GM21381 (cell line): ENCODE measurements at regions not wholly inside any gene's neighbourhood (a gene's known extent, or its start where the extent isn't known, plus 50 kb on each side); places are given as distances from the start of the nearest gene placed in this dataset.

Experiments
- ATAC-seq: cut with Tn5 transposase; IDR thresholded peaks from one replicate; pipeline ENCODE4 v1.9.1; 2021; ENCODE audit warnings: mild to moderate bottlenecking, moderate library complexity; ENCODE audit not compliant: unreplicated experiment

DNA sequence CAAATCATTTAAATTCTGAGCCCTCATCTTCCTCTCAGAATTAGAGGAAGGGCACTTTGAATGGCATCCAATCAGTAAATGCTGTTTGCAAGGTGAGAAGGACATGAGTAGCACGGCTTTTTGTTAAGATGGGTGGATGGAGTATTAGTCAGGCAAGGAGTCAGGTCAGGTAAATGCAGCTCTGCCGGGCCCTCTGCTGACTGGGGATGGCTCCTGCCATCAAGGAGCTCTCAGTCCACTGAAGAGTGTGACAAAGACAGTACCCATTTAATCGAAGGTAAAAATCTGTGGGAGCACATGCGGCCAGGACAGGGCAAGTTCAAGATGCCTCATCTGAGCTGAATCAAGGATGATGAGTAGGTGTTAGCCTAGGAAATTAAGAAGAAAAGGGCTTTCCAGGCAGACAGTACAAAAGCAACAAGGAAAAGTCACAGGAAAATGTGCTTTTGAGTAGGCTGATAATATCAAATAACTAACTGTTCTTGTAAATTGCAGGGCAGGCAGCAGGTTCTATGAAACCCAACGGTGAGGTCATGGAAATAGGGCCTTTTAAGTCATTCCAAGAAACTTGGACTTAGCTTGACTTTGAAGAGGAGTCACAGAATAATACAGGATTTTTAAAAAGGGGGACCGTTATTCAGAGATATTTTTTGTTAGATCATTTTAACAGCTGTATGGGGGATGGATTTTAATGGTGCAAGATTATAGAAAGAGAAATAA lies 670.5 kb upstream of the ARGLU1 start:
- ATAC-seq, result no peak

DNA sequence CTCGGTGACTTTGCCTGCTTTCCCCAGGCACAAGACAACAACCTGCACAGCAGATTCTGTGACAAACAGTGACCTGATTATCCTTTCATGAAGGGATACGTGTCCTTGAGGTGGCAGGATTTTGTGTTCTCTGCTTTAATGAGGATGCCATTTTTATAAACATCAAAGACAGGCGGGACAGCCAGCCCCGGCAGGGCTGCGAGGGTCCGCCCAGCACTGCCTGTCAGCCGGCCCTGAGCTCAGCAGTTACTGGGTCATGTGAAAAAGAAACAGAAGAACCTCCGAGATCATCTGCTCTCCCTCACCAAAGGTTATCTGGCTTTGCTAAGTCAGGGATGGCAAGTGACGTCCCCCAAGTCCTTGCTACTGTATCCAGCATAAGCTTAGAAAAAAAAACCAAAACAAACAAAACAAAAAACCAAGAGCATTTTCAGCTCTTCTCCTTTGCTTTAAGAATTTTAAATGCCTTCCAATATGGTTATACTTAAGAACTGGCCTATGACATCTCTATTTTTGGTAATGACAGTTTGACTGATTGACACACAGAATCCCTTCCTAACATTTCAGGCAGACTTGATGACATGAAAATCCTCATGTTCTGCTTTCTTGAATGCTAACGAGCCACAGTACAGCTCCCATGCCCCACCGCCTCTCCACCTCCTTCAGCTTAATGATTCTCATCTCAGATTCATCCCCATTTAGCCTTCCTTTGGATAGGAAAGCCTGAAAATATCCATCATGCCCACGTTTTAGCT lies 666.6 kb upstream of the ARGLU1 start:
- ATAC-seq, result no peak

DNA sequence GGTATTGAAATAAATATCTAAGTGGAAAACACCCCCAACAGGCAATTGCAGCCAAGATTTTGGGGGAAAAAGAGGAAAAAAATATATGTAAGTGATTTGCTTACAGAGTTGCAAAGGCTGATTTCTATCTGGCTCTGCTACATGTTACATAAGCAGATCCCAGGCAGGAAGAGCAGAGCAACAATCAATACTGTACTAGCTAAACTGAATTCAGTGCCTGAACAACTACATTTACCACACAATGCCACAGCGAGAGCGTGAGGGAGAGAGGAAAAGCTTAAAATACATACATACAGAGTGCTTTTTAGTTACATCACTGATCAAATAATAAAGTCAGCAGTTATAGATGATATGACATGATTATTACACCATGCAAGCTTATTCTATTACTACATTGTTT lies 665.6 kb upstream of the ARGLU1 start:
- ATAC-seq, result no peak

DNA sequence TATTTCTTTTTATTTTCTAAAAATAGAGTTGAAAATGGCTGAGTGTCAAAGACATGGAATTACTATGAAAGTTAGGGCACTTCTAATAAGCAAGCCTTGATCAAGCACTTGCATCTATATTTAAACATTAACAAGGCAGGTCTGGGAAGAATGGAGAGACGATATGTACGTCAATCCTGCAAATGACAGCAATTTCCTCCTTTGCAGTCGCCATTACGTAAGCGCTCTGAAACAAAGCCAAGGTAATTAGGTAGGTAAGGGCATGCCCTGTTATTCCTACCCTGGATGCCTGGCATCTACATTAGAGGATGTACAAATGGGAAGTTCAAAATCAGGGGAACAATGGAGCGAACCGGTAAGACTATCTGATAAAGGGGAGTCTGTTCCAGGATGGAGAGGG lies 664.0 kb upstream of the ARGLU1 start:
- ATAC-seq, result no peak

DNA sequence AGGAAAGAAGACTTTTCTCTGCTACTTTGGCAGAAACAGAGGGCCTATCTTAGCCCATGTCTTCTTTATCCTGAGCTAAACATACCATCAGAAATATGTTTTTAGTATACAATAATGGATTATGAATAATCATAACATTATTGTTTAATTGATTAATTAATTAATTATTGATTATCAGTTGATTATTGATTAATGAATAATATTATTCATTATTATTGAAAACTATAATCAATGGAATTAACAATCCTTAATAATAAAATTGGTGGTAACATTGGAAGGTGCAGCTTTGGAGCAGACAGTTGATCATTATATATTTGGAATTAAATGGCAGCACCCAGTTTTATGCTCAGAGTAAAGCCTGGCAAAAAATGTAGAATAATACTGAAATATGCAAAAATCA lies 655.9 kb upstream of the ARGLU1 start:
- ATAC-seq, result no peak

DNA sequence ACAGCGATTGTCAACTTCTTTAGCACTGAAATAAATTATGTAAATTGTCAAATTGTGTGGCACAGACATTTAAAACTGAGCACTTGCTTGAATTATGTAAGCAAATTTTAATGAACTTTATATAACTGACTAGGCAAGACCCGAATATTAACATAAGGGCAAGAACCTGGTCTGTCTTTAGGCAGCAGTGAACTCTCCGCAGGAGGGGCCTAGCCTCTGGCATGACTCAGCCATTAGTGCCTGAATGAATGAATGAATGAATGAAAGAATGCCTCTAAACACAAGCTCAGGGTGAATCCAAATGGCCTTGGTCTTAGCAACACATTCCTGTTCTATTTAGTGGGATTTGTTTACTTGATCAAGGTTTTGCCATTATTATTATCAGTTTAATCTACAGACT lies 654.7 kb upstream of the ARGLU1 start:
- ATAC-seq, result no peak

DNA sequence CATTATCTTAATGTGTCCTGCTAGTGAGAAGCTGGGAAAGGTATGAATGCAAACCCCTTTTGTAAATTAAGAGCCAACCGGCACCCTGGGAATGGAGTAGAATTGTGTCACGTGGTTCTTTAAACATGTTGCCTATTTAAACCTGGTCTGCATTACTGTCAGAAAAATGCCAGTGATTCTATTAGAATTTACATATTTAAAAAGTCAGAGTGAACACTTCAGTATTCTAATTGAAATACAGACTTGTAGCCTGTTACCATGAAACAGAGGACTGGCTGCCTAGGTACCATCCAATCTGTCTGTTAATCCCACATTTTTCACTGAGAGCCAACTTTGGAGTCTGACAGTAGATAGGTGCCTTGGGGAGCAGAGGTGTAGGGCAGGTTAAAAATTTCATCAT lies 652.3 kb upstream of the ARGLU1 start:
- no peak for ATAC-seq

DNA sequence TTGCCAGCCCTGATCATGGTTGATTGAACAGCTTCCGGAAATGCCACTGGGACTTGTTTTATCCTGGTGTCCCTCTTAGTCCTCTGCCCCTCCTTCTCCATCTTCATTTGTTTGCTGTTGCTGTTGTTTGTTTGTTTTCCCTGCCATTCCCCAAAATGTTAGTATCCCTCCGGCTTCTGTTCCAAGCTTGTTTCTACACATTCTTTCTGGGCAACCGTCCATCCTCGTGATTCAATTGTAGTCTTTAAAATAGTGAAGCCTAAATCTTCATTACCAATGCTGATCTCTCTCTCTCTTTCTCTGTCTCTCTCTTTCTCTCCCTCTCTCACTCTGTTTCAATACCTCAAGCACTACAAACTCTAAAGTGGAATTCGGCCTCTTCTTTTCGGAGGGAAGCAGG lies 649.3 kb upstream of the ARGLU1 start:
- ATAC-seq, result no peak

DNA sequence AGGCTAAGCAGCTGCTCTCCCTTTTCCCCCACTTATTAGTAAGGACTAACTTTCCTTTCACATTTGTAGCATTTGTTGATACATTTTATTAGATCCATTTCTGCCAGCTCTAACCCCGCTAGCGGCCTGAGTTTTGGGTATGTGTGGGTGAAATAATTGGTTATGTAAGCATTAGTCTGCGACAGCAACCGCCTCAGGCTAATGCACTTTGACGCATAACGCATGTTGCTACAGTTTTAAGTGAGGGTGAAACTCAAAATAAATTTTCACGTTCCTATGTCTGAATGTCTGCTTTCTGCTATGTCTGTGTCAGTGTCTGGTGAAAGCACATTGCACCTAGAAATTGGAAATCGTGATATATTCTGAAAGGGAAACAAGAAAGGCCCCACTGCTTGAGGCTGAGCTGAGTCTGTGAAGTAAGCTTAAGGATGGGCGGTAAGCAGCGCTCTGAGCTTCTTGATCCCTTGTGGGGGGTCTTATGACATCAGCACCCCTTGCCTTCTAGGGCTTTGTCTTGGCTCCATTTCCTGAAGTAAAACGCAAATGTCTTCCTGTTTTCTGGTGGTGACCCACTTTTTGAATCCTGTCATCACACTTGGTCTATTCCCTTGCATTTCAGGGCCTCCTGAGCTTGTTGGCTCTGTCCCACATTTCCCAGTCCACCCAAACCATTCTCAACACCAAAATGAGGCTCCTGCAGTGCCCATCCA lies 648.3 kb upstream of the ARGLU1 start:
- ATAC-seq, result no peak

DNA sequence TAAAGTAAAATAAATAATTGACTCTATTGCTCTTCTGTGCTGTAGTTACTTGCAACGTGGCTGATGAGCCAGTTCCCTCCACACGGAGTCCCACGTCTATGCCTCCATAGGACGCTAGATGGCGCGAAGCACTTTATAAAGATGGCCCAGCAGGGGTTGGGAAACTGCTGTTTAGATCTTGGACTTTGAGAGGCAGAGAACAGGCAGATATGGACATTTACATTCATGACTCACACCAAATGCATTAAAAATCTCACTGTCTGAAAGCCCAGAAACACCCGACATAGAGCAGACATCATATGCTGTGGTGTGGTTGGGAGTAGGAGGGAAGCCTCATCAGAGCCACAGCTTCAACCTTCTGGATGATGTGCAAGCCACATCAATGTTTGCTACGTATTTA lies 643.1 kb upstream of the ARGLU1 start:
- ATAC-seq, result peak; percentile 98

DNA sequence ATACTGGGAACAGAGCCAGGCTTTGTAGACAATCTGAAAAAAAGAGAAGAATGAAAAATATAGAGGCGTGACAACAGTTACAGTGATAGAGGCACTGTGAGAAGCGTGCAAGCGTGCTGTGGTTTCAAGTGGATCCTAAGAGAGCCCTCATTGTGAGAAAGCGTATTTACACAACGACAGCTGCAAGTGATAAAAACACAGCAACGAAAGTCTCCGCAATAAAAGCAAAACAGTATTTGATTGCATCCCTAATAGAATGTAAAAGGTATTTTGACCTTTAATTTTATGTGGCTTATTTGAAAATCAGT lies 642.7 kb upstream of the ARGLU1 start:
- no peak for ATAC-seq

DNA sequence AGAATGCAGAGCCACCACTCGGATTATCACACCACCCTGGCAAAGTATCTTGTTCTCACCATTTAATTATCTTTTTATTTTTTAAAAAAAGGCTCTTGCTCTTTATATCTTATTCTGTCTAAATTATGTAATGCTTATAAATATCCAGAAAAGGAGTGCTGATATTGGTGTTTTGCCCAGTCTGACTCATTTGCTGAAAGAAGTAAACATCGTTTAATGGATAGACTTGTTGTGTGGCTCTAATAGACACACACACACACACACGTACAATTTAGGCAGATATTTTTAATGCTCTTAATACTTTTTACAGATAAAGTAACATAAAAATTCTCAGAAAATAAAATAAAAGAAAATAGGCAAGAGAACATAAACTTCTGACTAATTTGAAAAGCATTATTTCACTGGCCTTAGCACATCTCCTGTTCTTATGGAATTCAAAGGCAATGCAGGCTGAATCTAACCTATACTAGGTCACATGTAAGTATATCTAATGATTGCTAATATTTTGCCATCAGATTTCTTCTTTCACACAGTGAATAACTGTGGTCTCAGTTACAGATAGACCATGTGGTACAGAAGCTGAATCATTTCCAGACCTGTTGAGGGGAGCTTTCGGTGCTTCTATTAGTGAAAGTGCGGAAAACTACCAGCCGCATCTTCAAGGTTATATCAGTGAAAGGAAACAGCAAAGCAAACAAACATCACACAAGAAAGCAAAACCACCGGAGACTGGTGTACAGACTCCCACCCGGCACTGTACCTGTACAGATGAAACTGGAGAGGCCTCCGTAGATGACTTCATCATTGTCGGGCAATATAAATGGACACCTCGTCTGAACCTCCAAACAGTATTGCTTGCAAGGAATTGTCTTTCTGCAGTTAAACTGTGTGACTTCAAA lies 642.1 kb upstream of the ARGLU1 start:
- ATAC-seq, result no peak

DNA sequence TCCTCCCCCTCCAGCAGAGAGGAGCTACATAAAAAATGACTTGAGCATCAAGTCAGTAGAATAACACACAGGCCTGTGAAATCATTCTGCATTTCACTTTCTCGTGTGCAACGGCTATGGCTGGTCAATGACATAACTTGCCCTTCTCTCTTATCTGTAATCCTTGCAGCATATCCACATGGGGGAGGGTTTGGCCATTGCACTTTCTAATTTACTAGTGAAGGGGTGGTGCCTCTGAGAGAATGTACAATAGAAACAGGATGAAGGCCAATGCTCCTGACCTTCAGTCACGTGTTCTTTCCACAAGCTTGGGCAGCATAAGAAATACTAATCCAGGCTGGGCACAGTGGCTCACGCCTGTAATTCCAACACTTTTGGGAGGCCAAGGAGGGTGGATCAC lies 641.0 kb upstream of the ARGLU1 start:
- no peak for ATAC-seq

DNA sequence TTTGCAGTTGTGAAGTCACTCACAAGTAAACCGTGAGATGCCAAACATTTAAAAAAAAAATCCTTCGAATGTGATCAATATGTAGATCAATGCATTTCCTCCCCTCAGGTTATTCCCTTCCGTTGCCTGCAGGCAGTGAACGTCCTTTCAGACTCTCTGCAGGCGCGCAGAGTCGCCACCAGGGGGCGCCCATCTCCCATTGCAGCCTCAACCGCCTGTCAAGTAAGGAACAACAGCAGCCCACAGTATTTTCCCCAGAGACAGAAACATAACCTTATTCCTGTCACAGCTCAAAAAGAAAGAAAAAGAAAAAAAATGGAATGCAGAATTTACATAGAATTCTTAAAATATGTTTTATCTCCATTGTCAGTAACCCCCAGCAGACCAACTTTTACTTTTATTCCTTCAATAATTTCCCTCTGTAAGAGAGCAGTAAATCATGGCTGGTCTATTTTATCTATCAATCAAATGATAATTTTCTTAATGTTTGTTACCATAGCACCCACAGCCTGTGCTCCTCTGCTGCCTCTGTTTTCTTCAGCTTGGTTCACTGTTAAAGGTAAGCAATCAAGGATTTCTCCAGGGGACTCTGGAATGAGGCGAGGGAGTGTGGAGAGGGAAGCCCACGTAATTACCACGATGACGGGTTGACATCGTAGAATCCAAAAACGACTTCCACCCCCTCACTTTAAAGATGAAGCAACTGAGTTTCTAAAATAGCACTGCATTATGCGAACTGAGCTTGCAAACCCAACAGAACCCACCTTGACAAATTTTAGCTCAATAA lies 637.6 kb upstream of the ARGLU1 start:
- ATAC-seq, result peak; percentile 95

DNA sequence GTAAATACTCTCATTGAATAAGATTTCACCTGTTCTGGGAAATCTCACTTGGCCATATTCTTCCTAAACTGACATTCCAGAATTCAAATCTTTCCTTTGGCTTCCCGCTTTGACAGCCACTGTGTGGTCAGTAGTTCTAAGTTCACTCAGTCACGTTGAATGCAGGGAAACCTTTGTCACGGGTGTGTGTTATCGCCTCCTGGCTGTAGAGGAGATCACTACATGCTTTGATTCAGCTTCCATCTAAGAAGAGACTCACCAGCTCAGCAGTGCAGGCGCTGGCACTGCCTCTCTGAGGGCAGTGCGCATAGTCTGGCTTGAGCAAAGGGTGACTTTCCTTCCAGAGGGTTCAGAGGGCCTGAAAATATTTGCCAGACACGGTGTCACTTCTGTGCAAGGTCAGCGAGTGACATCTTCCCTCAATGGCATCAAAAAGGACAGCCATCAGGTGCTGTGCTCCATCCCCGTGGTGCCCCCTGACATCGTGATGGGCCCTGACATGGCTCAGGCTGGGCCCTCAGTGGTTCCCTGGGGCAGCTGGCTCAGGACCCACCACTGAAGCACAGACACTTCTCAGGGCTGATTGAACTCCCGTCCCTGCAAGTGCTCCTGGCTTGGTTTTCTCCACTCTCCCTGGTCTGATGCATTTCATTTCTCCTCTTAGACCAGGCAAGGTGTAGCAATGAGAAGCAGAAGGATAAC lies 635.4 kb upstream of the ARGLU1 start:
- ATAC-seq, result no peak

DNA sequence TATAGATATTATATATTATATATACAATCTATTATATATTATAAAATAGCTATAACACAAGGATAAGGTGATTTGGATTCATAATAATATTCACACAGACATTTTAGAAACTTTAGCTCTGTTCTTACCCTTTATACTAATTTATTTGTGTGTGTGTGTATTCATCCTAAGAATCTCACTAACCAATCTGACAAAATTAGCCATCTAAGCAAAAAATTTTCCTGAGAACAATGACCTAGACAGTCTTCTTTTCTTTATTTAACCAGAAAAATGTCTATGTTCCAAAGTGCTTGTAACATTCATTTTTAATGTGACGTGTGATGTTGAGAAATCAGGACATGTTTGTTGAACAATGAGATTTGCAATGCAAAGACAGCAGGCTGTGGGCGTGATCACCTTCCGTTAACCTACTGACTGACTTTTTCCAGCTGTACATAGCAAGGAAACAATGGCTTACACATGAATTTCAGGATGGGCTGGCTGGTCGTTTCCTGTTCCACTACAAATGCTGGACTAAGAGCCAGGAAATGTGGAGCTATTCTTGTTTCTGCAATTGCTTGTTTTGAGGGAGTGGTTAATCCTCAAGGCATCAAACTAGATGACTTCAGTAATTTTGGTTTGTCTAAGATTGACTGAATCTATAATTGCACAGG lies 634.6 kb upstream of the ARGLU1 start:
- no peak for ATAC-seq

DNA sequence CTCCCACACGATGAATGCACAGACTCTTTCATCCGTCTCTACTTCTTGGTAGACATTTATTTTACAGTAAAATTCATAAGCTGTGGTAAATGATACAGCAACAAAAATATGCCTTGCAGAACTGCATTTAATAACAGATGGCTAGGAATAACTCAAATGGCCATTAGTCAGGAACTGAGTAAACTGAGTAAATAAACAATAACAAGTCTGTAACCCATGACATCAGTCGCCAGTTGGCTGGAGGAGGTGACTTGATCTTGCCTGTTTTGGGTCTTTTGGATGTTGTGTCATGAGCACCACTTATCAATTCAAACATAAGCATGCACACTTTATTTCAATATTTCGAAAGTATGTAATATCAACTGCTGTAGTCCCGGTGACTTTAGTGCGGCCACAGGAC lies 632.6 kb upstream of the ARGLU1 start:
- ATAC-seq, result no peak

DNA sequence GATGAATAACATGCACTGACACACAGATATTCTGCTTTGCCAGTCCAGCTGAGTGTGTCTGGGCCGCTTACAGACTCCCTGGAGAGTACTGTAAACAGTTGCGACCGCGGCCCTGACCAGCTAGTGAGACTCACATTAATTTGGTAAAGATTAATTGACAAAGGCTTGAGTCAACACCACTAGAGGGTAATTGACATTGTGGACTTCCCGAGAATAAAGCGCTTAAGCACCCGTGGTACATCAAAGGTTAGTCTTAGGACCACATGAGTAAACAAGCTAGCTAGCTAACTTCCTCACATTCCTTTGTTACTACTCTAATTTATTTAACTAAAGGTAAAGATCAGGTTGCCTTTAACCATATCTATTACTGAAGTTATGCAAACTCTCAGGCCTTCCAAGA lies 624.4 kb upstream of the ARGLU1 start:
- ATAC-seq, result no peak

DNA sequence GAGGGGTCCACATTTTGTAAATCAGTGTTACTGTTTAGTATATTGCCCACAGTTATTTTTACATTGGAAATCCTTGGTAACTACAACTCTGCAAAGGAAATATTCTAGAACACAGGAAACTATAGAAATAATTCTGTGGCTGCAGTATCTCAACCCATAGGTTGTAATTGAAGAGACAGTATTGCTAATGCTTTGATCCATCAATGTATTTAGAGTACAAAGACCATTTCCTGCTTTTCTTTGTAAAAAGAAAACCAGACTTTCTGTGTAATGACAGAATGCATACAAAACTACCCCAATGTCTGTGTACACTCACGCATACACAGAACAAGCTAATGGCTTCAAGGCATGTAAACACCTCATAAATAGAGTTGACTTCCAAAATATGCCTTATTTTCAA lies 622.1 kb upstream of the ARGLU1 start:
- ATAC-seq, result no peak
